ENCODE measurements at regions not wholly inside any gene's neighbourhood (a gene's known extent, or its start where the extent isn't known, plus 50 kb on each side); places are given as distances from the start of the nearest gene placed in this dataset.

DNA sequence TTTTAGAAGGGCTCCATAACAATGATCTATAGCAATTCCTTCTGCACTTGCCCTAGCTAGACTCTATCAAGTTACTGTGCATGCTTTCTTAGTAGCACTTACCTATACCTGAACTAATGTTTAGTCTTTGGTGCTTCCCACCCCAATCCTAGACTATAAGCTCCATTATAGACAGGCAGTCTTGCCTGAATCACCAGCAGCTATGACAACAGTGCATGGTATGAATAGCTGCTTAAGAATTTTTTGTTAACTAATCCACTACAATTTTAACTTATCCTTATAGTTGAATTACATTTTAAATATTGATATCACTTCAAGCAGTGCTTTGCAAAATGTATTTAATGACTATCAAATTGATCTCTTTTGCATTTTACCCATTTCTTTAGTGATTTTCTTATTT is 164.3 kb downstream of the RPS12 start:
- TF ChIP-seq, protein P1, sequence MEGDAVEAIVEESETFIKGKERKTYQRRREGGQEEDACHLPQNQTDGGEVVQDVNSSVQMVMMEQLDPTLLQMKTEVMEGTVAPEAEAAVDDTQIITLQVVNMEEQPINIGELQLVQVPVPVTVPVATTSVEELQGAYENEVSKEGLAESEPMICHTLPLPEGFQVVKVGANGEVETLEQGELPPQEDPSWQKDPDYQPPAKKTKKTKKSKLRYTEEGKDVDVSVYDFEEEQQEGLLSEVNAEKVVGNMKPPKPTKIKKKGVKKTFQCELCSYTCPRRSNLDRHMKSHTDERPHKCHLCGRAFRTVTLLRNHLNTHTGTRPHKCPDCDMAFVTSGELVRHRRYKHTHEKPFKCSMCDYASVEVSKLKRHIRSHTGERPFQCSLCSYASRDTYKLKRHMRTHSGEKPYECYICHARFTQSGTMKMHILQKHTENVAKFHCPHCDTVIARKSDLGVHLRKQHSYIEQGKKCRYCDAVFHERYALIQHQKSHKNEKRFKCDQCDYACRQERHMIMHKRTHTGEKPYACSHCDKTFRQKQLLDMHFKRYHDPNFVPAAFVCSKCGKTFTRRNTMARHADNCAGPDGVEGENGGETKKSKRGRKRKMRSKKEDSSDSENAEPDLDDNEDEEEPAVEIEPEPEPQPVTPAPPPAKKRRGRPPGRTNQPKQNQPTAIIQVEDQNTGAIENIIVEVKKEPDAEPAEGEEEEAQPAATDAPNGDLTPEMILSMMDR (IDR thresholded peaks at IDR 0.05; ENCODE audit: low read length), result no peak
- TF ChIP-seq EZH2phosphoT487 (IDR thresholded peaks at IDR 0.05; ENCODE audit: low read length), result no peak
- no peak for TF ChIP-seq EZH2 (optimal IDR thresholded peaks at IDR 0.05; ENCODE audit: low read depth, low read length)
